ENCODE measurements at regions not wholly inside any gene's neighbourhood (a gene's known extent, or its start where the extent isn't known, plus 50 kb on each side); places are given as distances from the start of the nearest gene placed in this dataset.

DNA sequence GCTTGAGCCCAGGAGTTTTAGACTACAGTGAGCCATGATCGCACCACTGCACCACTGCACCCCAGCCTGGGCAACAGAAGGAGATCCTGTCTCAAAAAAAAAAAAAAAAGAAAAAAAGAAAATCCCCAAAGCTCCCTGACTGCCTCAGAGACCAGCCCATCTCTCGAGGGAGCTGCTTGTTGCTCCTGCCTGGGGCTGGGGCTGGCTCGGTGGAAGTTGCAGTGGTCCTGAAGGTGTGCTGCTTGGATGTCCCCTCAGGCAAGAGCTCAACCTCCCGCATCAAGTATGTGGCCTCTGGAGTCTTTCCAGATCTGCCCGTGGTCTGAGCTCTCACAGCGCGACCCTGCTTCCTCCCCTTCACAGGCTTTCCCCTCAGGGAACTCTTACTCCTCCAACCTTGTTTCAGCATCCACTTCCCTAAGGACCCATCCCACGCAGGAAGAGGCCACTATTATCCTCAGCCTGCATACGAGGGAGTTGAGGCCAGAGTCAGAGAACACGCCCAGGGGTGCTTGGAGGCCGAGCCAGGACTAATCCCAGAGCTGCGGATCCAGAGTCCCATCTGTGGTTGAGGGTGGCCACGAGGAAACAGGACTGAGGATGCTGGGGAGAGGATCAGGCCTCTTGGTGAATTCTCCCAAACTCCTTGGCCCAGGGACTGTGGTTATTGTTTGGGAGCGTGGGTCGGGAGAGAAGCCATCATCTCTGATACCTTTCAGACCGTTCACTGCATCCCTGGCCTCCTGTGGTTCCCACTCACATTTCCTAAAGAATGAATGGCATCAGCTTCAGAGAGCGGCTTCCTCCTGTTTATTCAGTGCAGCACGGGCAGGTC, 624.6 kb downstream of the AACS start:
- intact Hi-C loops (cut with DNase I), result no loop called here
- no peak overlapping the region for H3K27ac ChIP-seq
- H3K9me3 ChIP-seq, result no peaks in the 10 kb centered on the region
- no peak for DNase-seq
- TF ChIP-seq, protein P1, sequence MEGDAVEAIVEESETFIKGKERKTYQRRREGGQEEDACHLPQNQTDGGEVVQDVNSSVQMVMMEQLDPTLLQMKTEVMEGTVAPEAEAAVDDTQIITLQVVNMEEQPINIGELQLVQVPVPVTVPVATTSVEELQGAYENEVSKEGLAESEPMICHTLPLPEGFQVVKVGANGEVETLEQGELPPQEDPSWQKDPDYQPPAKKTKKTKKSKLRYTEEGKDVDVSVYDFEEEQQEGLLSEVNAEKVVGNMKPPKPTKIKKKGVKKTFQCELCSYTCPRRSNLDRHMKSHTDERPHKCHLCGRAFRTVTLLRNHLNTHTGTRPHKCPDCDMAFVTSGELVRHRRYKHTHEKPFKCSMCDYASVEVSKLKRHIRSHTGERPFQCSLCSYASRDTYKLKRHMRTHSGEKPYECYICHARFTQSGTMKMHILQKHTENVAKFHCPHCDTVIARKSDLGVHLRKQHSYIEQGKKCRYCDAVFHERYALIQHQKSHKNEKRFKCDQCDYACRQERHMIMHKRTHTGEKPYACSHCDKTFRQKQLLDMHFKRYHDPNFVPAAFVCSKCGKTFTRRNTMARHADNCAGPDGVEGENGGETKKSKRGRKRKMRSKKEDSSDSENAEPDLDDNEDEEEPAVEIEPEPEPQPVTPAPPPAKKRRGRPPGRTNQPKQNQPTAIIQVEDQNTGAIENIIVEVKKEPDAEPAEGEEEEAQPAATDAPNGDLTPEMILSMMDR (IDR thresholded peaks at IDR 0.05), result no peak
- no peak for TF ChIP-seq POLR2A (IDR thresholded peaks at IDR 0.05)
- H3K27me3 ChIP-seq, result peaks cover 0 to 6% (median 0%) of the 10 kb centered on the region in 4 donors
- H3K36me3 ChIP-seq, result no peaks in the 10 kb centered on the region
- 58 to 65% methylated on average over 6 to 14 of the region's 18 CpGs for WGBS, 2 donors
- H3K4me1 ChIP-seq, result peaks cover 0 to 13% (median 0%) of the 10 kb centered on the region in 3 donors
- H3K4me3 ChIP-seq, result no peak overlapping the region

DNA sequence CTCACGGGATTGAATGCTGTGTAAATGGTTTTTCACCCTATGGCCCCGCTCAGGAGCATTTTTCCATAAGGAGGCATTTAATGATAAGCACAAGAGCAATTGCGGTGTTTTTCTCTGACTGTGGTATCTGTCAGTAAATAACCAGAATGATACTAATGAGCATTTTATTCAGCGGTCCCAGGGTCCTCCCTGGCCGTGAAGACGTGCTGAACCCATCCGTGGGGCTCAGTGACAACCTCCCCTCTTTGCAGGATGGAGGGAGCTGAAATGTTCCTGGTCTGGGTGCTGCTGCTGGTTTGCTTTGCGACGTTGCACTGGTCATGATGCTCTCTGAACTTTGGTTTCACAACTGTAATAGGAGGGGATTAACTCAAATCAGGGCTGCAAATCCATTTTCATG, 625.6 kb downstream of the AACS start:
- intact Hi-C loops (cut with DNase I), result no loop called here
- no peak for DNase-seq

DNA sequence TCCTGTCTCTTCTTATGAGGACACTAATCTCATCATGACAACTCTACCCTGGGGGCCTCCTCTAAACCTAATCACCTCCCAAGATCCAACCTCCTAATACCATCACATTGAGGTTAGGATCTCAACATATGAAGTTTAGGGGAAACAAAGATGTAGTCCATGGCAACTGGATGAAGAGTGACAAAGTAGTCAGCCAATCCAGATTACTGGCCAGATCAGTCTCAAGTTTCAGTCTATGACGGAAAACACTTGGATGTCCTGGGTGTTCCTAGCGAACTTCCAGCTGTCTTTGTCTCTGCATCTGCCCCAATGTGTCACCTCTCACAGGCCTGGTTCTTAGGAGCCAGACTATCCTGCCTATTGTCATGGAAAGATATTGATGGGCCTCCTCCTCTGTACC, 630.8 kb downstream of the AACS start:
- Histone ChIP-seq H3K4me1 (no peaks in the 10 kb centered on the region), H3K27ac (no peak overlapping the region), H3K9me3 (no peaks in the 10 kb centered on the region), H3K27me3 (no peaks in the 10 kb centered on the region), H3K4me3 (no peak overlapping the region), H3K36me3 (no peaks in the 10 kb centered on the region)
- DNase-seq, result no peak
- intact Hi-C loops (cut with DNase I), result no loop called here
- no peak for TF ChIP-seq POLR2A (IDR thresholded peaks at IDR 0.05)
- TF ChIP-seq, protein P1 (IDR thresholded peaks at IDR 0.05), result no peak
- WGBS, 2 donors, result 60 to 65% methylated on average over 2 of the region's 2 CpGs

More for the DNA sequence above, 625.6 kb downstream of the AACS start:
- no peaks in the 10 kb centered on the region for H3K9me3 ChIP-seq
- TF ChIP-seq, protein P1 (IDR thresholded peaks at IDR 0.05), result no peak
- no peak for TF ChIP-seq POLR2A (IDR thresholded peaks at IDR 0.05)
- no peaks in the 10 kb centered on the region for H3K36me3 ChIP-seq
- peaks cover 0 to 6% (median 0%) of the 10 kb centered on the region in 4 donors for H3K27me3 ChIP-seq
- peaks cover 0 to 7% (median 0%) of the 10 kb centered on the region in 3 donors for H3K4me1 ChIP-seq
- H3K27ac ChIP-seq, result no peak overlapping the region
- H3K4me3 ChIP-seq, result no peak overlapping the region
- WGBS, 2 donors, result 75 to 85% methylated on average over 9 of the region's 9 CpGs

DNA sequence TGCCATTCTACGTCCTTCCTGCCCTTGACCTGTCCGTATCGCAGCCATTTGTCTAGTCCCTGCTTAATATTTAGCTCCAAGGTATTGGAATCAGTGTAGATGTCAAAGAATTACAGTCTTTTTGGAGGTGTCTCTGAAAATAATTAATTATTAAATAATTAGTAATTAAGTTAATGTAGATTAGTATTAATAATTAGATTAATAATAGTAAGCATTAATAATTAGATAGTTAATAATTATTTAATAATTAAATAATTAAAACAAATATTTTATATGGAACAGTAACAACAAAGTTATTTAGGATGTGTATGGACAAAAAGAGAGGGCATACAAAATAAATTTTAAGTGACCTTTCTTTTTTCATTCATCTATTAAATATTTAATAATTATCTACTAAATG, 639.6 kb downstream of the AACS start:
- no peak for TF ChIP-seq POLR2A (IDR thresholded peaks at IDR 0.05)
- DNase-seq, result no peak
- Histone ChIP-seq H3K27me3 (no peaks in the 10 kb centered on the region), H3K36me3 (no peaks in the 10 kb centered on the region), H3K9me3 (no peaks in the 10 kb centered on the region), H3K4me1 (no peaks in the 10 kb centered on the region), H3K27ac (no peak overlapping the region), H3K4me3 (no peak overlapping the region)
- WGBS, 2 donors, result 86 to 88% methylated on average over 3 of the region's 3 CpGs
- intact Hi-C loops (cut with DNase I), result no loop called here

DNA sequence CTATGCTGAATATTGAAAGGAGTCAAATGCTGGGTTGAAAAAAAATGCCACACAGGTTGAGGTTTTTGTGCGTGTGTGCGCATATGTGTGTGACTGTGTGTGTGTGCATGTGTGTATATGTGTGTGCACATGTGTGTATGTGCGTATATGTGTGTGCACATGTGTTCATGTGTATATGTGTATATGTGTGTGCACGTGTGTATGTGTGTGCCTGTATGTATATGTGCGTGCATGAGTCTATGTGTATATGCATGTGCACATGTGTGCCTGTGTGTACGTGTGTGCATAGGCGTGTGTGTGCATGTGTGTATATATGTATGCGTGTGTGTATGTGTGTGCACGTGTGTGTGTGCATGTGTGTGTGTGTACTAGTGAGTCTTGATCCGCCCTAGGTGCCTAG, 655.7 kb downstream of the AACS start:
- Histone ChIP-seq H3K4me1 (no peaks in the 10 kb centered on the region), H3K27ac (no peak overlapping the region), H3K4me3 (no peak overlapping the region), H3K36me3 (no peaks in the 10 kb centered on the region), H3K9me3 (peaks cover 0 to 27% (median 15%) of the 10 kb centered on the region in 3 donors), H3K27me3 (no peaks in the 10 kb centered on the region)
- 77 to 79% methylated on average over 10 of the region's 10 CpGs for WGBS, 2 donors
- no peak for DNase-seq
- no peak for TF ChIP-seq POLR2A (IDR thresholded peaks at IDR 0.05)
- TF ChIP-seq, protein P1 (IDR thresholded peaks at IDR 0.05), result no peak
- intact Hi-C loops (cut with DNase I), result no loop called here
